IMR-90 (cell line): ENCODE measurements at regions not wholly inside any gene's neighbourhood (a gene's known extent, or its start where the extent isn't known, plus 50 kb on each side); places are given as distances from the start of the nearest gene placed in this dataset.

Experiments
- ATAC-seq: fragments of 200-7000 bp; cut with Tn5 transposase; 2 replicates; pipeline ENCODE4 v1.9.1; 2020; ENCODE audit warnings: low read depth, mild to moderate bottlenecking, moderate library complexity
- BruUV-seq: library from RNA; stranded (reverse); fragments of 400-500 nt; replicated peaks from 2 replicates; lab custom pipeline; 2021; lab: Mats Ljungman, UMichigan
- CTCF ChIA-PET: fragments of 300-600 bp; formaldehyde crosslinking; extraction: SDS; loops from one replicate; lab custom pipeline; 2021; ENCODE audit warnings: antibody characterized with exemption; lab: Yijun Ruan, JAX
- POLR2A ChIA-PET: fragments of 300-600 bp; sonication (Branson Sonifier 250); formaldehyde crosslinking; loops from one replicate; lab custom pipeline; 2022; ENCODE audit warnings: antibody characterized with exemption; ENCODE audit not compliant: unreplicated experiment; lab: Charles Lee
- DNase-seq: peaks from one replicate; pipeline ENCODE4 v3.0.0; 2013
- H2AFZ ChIP-seq: replicated peaks from 2 replicates; pipeline ENCODE3; 2013; ENCODE audit warnings: low read length, mild to moderate bottlenecking; ENCODE audit not compliant: poor library complexity
- H2AK5ac ChIP-seq: 2 replicates; pipeline ENCODE4 v1.6.1; 2013; ENCODE audit warnings: low read depth, low read length, inconsistent platforms
- H2AK9ac ChIP-seq: replicated peaks from 2 replicates; pipeline ENCODE3; 2013; ENCODE audit warnings: mild to moderate bottlenecking, low read depth, low read length, moderate library complexity; ENCODE audit not compliant: poor library complexity
- H2BK120ac ChIP-seq: 2 replicates; pipeline ENCODE4 v1.6.1; 2013; ENCODE audit warnings: low read depth, low read length, inconsistent platforms
- H2BK15ac ChIP-seq: 3 replicates; pipeline ENCODE4 v1.6.1; 2013; ENCODE audit warnings: low read depth, low read length, inconsistent platforms
- H2BK20ac ChIP-seq: 2 replicates; pipeline ENCODE4 v1.6.1; 2013; ENCODE audit warnings: low read depth, mild to moderate bottlenecking, inconsistent platforms, low read length, moderate library complexity
- H2BK5ac ChIP-seq: 2 replicates; pipeline ENCODE4 v1.6.1; 2013; ENCODE audit warnings: mild to moderate bottlenecking, low read depth, low read length, inconsistent platforms; ENCODE audit not compliant: poor library complexity, severe bottlenecking
- H3K14ac ChIP-seq: replicated peaks from 2 replicates; pipeline ENCODE4 v1.6.1; 2013; ENCODE audit warnings: low read depth, low read length, inconsistent platforms
- H3K18ac ChIP-seq: 2 replicates; pipeline ENCODE4 v1.6.1; 2013; ENCODE audit warnings: low read depth, low read length, control low read depth
- H3K23ac ChIP-seq: 2 replicates; pipeline ENCODE4 v1.6.1; 2013; ENCODE audit warnings: low read depth, low read length, inconsistent platforms
- H3K27ac ChIP-seq: 2 replicates; pipeline ENCODE4 v1.5.1; 2013; ENCODE audit warnings: mild to moderate bottlenecking, control low read depth, low read length; ENCODE audit not compliant: insufficient read depth
- H3K27me3 ChIP-seq: 2 replicates; pipeline ENCODE4 v1.6.1; 2013; ENCODE audit warnings: low read length; ENCODE audit not compliant: control insufficient read depth, insufficient read depth
- H3K36me3 ChIP-seq: 2 replicates; pipeline ENCODE4 v1.6.1; 2013; ENCODE audit warnings: low read length, mixed read lengths; ENCODE audit not compliant: control insufficient read depth, insufficient read depth
- H3K4ac ChIP-seq: 2 replicates; pipeline ENCODE4 v1.6.1; 2013; ENCODE audit warnings: low read depth, low read length, inconsistent platforms
- H3K4me1 ChIP-seq: 2 replicates; pipeline ENCODE4 v1.6.1; 2013; ENCODE audit warnings: low read length, mixed read lengths; ENCODE audit not compliant: control insufficient read depth, insufficient read depth
- H3K4me2 ChIP-seq: 2 replicates; pipeline ENCODE4 v1.6.1; 2013; ENCODE audit warnings: low read depth, mild to moderate bottlenecking, control low read depth, low read length, moderate library complexity
- H3K4me3 ChIP-seq: 2 replicates; pipeline ENCODE4 v1.5.1; 2013; ENCODE audit warnings: low read depth, mild to moderate bottlenecking, control low read depth, low read length, moderate library complexity; ENCODE audit not compliant: insufficient read depth
- H3K56ac ChIP-seq: 2 replicates; pipeline ENCODE4 v1.6.1; 2013; ENCODE audit warnings: low read length, inconsistent platforms; ENCODE audit not compliant: insufficient read depth; ENCODE audit errors: extremely low read depth
- H3K79me1 ChIP-seq, 2 experiments: 2 replicates each; pipeline ENCODE4 v1.6.1; 2013; ENCODE audit warnings: low read length in 2 of 2, inconsistent platforms in 1 of 2, low read depth in 1 of 2
- H3K9ac ChIP-seq: 2 replicates; pipeline ENCODE4 v1.6.1; 2013; ENCODE audit warnings: low read depth, low read length, control low read depth
- H3K9me1 ChIP-seq: 2 replicates; pipeline ENCODE4 v1.6.1; 2013; ENCODE audit warnings: low read length, inconsistent platforms; ENCODE audit not compliant: insufficient read depth
- H3K9me3 ChIP-seq: 2 replicates; pipeline ENCODE4 v1.6.1; 2013; ENCODE audit warnings: low read length; ENCODE audit not compliant: control insufficient read depth, insufficient read depth
- H4K20me1 ChIP-seq: 2 replicates; pipeline ENCODE4 v1.6.1; 2013; ENCODE audit warnings: low read length, inconsistent platforms; ENCODE audit not compliant: insufficient read depth
- H4K5ac ChIP-seq: 2 replicates; pipeline ENCODE4 v1.6.1; 2013; ENCODE audit warnings: mild to moderate bottlenecking, low read depth, low read length, control low read depth
- H4K8ac ChIP-seq, 2 experiments: 2 replicates each; pipeline ENCODE4 v1.6.1; 2013; ENCODE audit warnings: low read depth in 2 of 2, low read length in 2 of 2, control low read depth in 1 of 2, inconsistent platforms in 1 of 2
- H4K91ac ChIP-seq: 2 replicates; pipeline ENCODE4 v1.6.1; 2013; ENCODE audit warnings: low read depth, low read length, inconsistent platforms; ENCODE audit not compliant: insufficient read depth
- BHLHE40 ChIP-seq: fragments of 150-350 bp; IDR thresholded peaks from 2 replicates; pipeline ENCODE4 v1.6.1; 2016; ENCODE audit warnings: mild to moderate bottlenecking, low read depth, low read length
- CEBPB ChIP-seq: IDR thresholded peaks from 2 replicates; pipeline ENCODE4 v1.6.1; 2012; ENCODE audit warnings: low read depth, low read length, improper control_type of control experiment
- CHD1 ChIP-seq: IDR thresholded peaks from 2 replicates; pipeline ENCODE4 v1.6.1; 2012; ENCODE audit warnings: low read depth, low read length, improper control_type of control experiment
- CTCF ChIP-seq: conservative IDR thresholded peaks from 2 replicates; pipeline ENCODE4 v1.5.1; 2012; ENCODE audit warnings: mild to moderate bottlenecking, low read depth, low read length, improper control_type of control experiment
- ELK1 ChIP-seq: fragments of 150-350 bp; IDR thresholded peaks from 2 replicates; pipeline ENCODE4 v1.6.1; 2016; ENCODE audit warnings: low read depth, mild to moderate bottlenecking, low read length, moderate library complexity, borderline replicate concordance
- FOS ChIP-seq: fragments of 150-350 bp; IDR thresholded peaks from 2 replicates; pipeline ENCODE4 v1.6.1; 2016; ENCODE audit warnings: low read depth, low read length
- MAFK ChIP-seq: IDR thresholded peaks from 2 replicates; pipeline ENCODE4 v1.6.1; 2012; ENCODE audit warnings: low read depth, low read length, improper control_type of control experiment
- MAZ ChIP-seq: IDR thresholded peaks from 2 replicates; pipeline ENCODE4 v1.6.1; 2012; ENCODE audit warnings: low read depth, mild to moderate bottlenecking, low read length, improper control_type of control experiment, moderate library complexity, borderline replicate concordance
- MXI1 ChIP-seq: IDR thresholded peaks from 2 replicates; pipeline ENCODE4 v1.6.1; 2012; ENCODE audit warnings: low read depth, mild to moderate bottlenecking, low read length, moderate library complexity, borderline replicate concordance
- NFE2L2 ChIP-seq: fragments of 150-350 bp; IDR thresholded peaks from 2 replicates; pipeline ENCODE4 v1.6.1; 2016; ENCODE audit warnings: low read depth, mild to moderate bottlenecking, low read length
- POLR2A ChIP-seq: IDR thresholded peaks from 2 replicates; pipeline ENCODE4 v1.6.1; 2012; ENCODE audit warnings: mild to moderate bottlenecking, low read depth, low read length
- RAD21 ChIP-seq: IDR thresholded peaks from 2 replicates; pipeline ENCODE4 v1.6.1; 2012; ENCODE audit warnings: low read length, improper control_type of control experiment
- RCOR1 ChIP-seq: IDR thresholded peaks from 2 replicates; pipeline ENCODE4 v1.6.1; 2012; ENCODE audit warnings: mild to moderate bottlenecking, low read length, improper control_type of control experiment; ENCODE audit not compliant: insufficient replicate concordance
- RFX5 ChIP-seq: IDR thresholded peaks from 2 replicates; pipeline ENCODE4 v1.8.0; 2012; ENCODE audit warnings: low read depth, mild to moderate bottlenecking, low read length, moderate library complexity
- SMC3 ChIP-seq: fragments of 150-350 bp; IDR thresholded peaks from 2 replicates; pipeline ENCODE4 v1.6.1; 2016; ENCODE audit warnings: low read depth, mild to moderate bottlenecking, antibody characterized with exemption, low read length, moderate library complexity
- WGBS, 2 experiments: methylation state at CpG; one replicate each; pipeline versions ENCODE4 v1.1.5 to v1.1.7; 2013; ENCODE audit warnings: missing lambda C conversion rate in 2 of 2; ENCODE audit not compliant: insufficient read length in 1 of 2; ENCODE audit errors: extremely low coverage in 2 of 2; 5-methylcytosine and 5-hydroxymethylcytosine counted together
- dilution Hi-C: fragments of 300-500 bp; cut with HindIII; formaldehyde crosslinking; loops from one replicate; pipeline ENCODE4 v1.14.3; 2018; ENCODE audit warnings: low sequenced_read_pairs; ENCODE audit not compliant: unreplicated experiment
- in situ Hi-C: fragments of 300-500 bp; cut with MboI; formaldehyde crosslinking; loops from 3 replicates; pipeline ENCODE4 v1.14.3; 2019; ENCODE audit warnings: low sequenced_read_pairs, inconsistent platforms, mixed read lengths
- intact Hi-C: fragments of 100-400 bp; cut with micrococcal nuclease; formaldehyde crosslinking; loops from 2 replicates; pipeline ENCODE4 v1.10.0; 2022
- TF ChIP-seq, protein P1 (sequence below): fragments of 150-350 bp; IDR thresholded peaks from 2 replicates; pipeline ENCODE4 v1.6.1; 2017; ENCODE audit warnings: mild to moderate bottlenecking, antibody characterized with exemption, low read length, low read depth

DNA sequence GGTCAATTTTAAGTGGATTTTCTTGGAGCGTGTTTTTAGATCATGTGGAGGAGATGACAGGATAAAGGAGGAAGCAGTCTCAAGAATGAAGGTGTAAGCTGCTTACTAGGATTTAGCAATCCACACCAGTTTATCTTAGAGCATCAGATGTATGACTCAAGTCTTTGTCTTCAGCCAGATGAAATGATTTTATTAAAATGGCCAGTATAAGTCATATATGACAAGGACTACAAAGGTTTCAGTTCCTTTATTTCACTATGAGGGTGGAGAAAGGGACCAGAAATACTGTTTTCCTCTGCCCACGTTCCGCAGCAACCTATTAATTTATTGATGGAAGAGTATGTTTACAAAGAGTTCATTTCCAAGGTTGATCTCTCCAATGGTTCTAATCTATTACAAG is 970.5 kb upstream of the SLC39A10 start:
- H3K27ac ChIP-seq, result no peak overlapping the region
- H3K4me2 ChIP-seq, result no peak overlapping the region
- H4K91ac ChIP-seq, result no peak overlapping the region
- H3K14ac ChIP-seq, result no peak overlapping the region
- H4K20me1 ChIP-seq, result no peaks in the 10 kb centered on the region
- in situ Hi-C loops (no loop called here), intact Hi-C loops (no loop called here), dilution Hi-C loops (no loop called here)
- no peaks in the 10 kb centered on the region for H3K27me3 ChIP-seq
- H3K9ac ChIP-seq, result no peak overlapping the region
- ChIA-PET POLR2A (no interaction called here), CTCF (no interaction called here)
- H2BK120ac ChIP-seq, result no peak overlapping the region
- no peak for ATAC-seq
- peaks cover 8% of the 10 kb centered on the region; the same call in 1 of the 2 replicates for H3K9me3 ChIP-seq
- no peaks in the 10 kb centered on the region for H3K36me3 ChIP-seq
- H3K23ac ChIP-seq, result no peak overlapping the region
- H2BK20ac ChIP-seq, result no peak overlapping the region
- TF ChIP-seq CHD1 (no peak), BHLHE40 (no peak), RFX5 (no peak), CEBPB (no peak), CTCF (no peak), MAFK (no peak), ELK1 (no peak), RAD21 (no peak), POLR2A (no peak), MAZ (no peak), MXI1 (no peak), RCOR1 (no peak), SMC3 (no peak), FOS (no peak), NFE2L2 (no peak)
- TF ChIP-seq, protein P1, sequence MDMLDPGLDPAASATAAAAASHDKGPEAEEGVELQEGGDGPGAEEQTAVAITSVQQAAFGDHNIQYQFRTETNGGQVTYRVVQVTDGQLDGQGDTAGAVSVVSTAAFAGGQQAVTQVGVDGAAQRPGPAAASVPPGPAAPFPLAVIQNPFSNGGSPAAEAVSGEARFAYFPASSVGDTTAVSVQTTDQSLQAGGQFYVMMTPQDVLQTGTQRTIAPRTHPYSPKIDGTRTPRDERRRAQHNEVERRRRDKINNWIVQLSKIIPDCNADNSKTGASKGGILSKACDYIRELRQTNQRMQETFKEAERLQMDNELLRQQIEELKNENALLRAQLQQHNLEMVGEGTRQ, result no peak
- H3K79me1 ChIP-seq, result no peaks in the 10 kb centered on the region
- H4K5ac ChIP-seq, result no peak overlapping the region
- H3K4me1 ChIP-seq, result no peaks in the 10 kb centered on the region
- no TSS peak for BruUV-seq
- no peak overlapping the region for H2AK9ac ChIP-seq
- H2AK5ac ChIP-seq, result no peak overlapping the region
- no peak overlapping the region for H3K4ac ChIP-seq
- H3K56ac ChIP-seq, result no peak overlapping the region
- H2BK5ac ChIP-seq, result no peak overlapping the region
- H3K4me3 ChIP-seq, result no peak overlapping the region
- no peak overlapping the region for H2AFZ ChIP-seq
- no peak overlapping the region for H2BK15ac ChIP-seq
- no peak overlapping the region for H4K8ac ChIP-seq
- no peak overlapping the region for H3K18ac ChIP-seq
- H3K9me1 ChIP-seq, result no peaks in the 10 kb centered on the region
- no CpG with 5 or more reads among the region's 3 CpGs for WGBS, 2 experiments
- no peak for DNase-seq
